ENCODE measurements at regions not wholly inside any gene's neighbourhood (a gene's known extent, or its start where the extent isn't known, plus 50 kb on each side); places are given as distances from the start of the nearest gene placed in this dataset.

GRCh38 chr2:67670747-67671183 is 273.6 kb downstream of the ETAA1 start:
- H3K27ac ChIP-seq (replicated peaks in 1 of 4), result no peak overlapping the region
- 85% methylated on average over 6 of the region's 6 CpGs for WGBS
- intact Hi-C loops (cut with DNase I), result loop anchor here (5.0 kb wide), 1 partner anchor 177 kb away; no protein-coding TSS in a partner anchor
- no peaks in the 10 kb centered on the region for H3K9me3 ChIP-seq
- TF ChIP-seq POLR2A (IDR thresholded peaks at IDR 0.05; ENCODE audit: low read depth) (no peak), CTCF (IDR thresholded peaks at IDR 0.05) (no peak), EP300 (IDR thresholded peaks at IDR 0.05) (no peak), POLR2AphosphoS5 (IDR thresholded peaks at IDR 0.05) (no peak)
- H3K27me3 ChIP-seq, result no peaks in the 10 kb centered on the region
- H3K4me1 ChIP-seq, result peaks cover 19 to 35% (median 28%) of the 10 kb centered on the region in 4 donors
- H3K4me3 ChIP-seq, result no peak overlapping the region
- H3K36me3 ChIP-seq, result no peaks in the 10 kb centered on the region
- no peak for DNase-seq (ENCODE audit: extremely low spot score)

- 88% methylated on average over 10 of the region's 10 CpGs for WGBS
- Histone ChIP-seq H3K9me3 (no peaks in the 10 kb centered on the region), H3K4me3 (no peak overlapping the region), H3K36me3 (no peaks in the 10 kb centered on the region), H3K27me3 (no peaks in the 10 kb centered on the region), H3K4me1 (peaks cover 13 to 25% (median 19%) of the 10 kb centered on the region in 4 donors), H3K27ac (replicated peaks in 1 of 4) (no peak overlapping the region)
- DNase-seq (ENCODE audit: extremely low spot score), result no peak
- intact Hi-C loops (cut with DNase I), result loop anchor here (5.0 kb wide), 1 partner anchor 176 kb away; no protein-coding TSS in a partner anchor
- TF ChIP-seq POLR2AphosphoS5 (IDR thresholded peaks at IDR 0.05) (no peak), EP300 (IDR thresholded peaks at IDR 0.05) (no peak), CTCF (IDR thresholded peaks at IDR 0.05) (no peak), POLR2A (IDR thresholded peaks at IDR 0.05; ENCODE audit: low read depth) (no peak)
These were observed 274.6 kb downstream of the ETAA1 start for GRCh38 chr2:67671464-67672450.

GRCh38 chr2:67674668-67675067 is 277.5 kb downstream of the ETAA1 start:
- 64% methylated on average over 4 of the region's 4 CpGs for WGBS
- intact Hi-C loops (cut with DNase I), result loop anchor here (5.0 kb wide), 1 partner anchor 173 kb away; no protein-coding TSS in a partner anchor
- Histone ChIP-seq H3K9me3 (no peaks in the 10 kb centered on the region), H3K27ac (replicated peaks in 1 of 4) (no peak overlapping the region), H3K27me3 (no peaks in the 10 kb centered on the region), H3K36me3 (no peaks in the 10 kb centered on the region), H3K4me1 (no peaks in the 10 kb centered on the region), H3K4me3 (no peak overlapping the region)
- no peak for TF ChIP-seq EP300 (IDR thresholded peaks at IDR 0.05)
- no peak for TF ChIP-seq CTCF (IDR thresholded peaks at IDR 0.05)
- no peak for TF ChIP-seq POLR2A (IDR thresholded peaks at IDR 0.05; ENCODE audit: low read depth)
- DNase-seq (ENCODE audit: extremely low spot score), result no peak

- intact Hi-C loops (cut with DNase I), result no loop called here
- H3K4me3 ChIP-seq, result no peak overlapping the region
- no peaks in the 10 kb centered on the region for H3K9me3 ChIP-seq
- no peak for TF ChIP-seq POLR2A (IDR thresholded peaks at IDR 0.05; ENCODE audit: low read depth)
- no peak for TF ChIP-seq EP300 (IDR thresholded peaks at IDR 0.05)
- no peaks in the 10 kb centered on the region for H3K36me3 ChIP-seq
- WGBS, result 96% methylated on average over 2 of the region's 2 CpGs
- H3K4me1 ChIP-seq, result no peaks in the 10 kb centered on the region
- no peak overlapping the region for H3K27ac ChIP-seq (replicated peaks in 1 of 4)
- DNase-seq (ENCODE audit: extremely low spot score), result no peak
- no peaks in the 10 kb centered on the region for H3K27me3 ChIP-seq
These were observed 287.9 kb downstream of the ETAA1 start for GRCh38 chr2:67684991-67685390.

GRCh38 chr2:67686254-67686653 is 289.1 kb downstream of the ETAA1 start:
- DNase-seq (ENCODE audit: extremely low spot score), result no peak
- WGBS, result 90% methylated on average over 3 of the region's 3 CpGs
- H3K9me3 ChIP-seq, result no peaks in the 10 kb centered on the region
- H3K4me1 ChIP-seq, result no peaks in the 10 kb centered on the region
- no peaks in the 10 kb centered on the region for H3K27me3 ChIP-seq
- TF ChIP-seq EP300 (IDR thresholded peaks at IDR 0.05) (no peak), CTCF (IDR thresholded peaks at IDR 0.05) (no peak), POLR2A (IDR thresholded peaks at IDR 0.05; ENCODE audit: low read depth) (no peak), POLR2AphosphoS5 (IDR thresholded peaks at IDR 0.05) (no peak)
- no peak overlapping the region for H3K27ac ChIP-seq (replicated peaks in 1 of 4)
- H3K4me3 ChIP-seq, result no peak overlapping the region
- intact Hi-C loops (cut with DNase I), result no loop called here
- no peaks in the 10 kb centered on the region for H3K36me3 ChIP-seq
